HG03139 (cell line): ENCODE measurements at regions not wholly inside any gene's neighbourhood (a gene's known extent, or its start where the extent isn't known, plus 50 kb on each side); places are given as distances from the start of the nearest gene placed in this dataset.

Source experiments
- ATAC-seq: cut with Tn5 transposase; IDR thresholded peaks from one replicate; pipeline ENCODE4 v1.9.1; 2021; ENCODE audit not compliant: unreplicated experiment

DNA sequence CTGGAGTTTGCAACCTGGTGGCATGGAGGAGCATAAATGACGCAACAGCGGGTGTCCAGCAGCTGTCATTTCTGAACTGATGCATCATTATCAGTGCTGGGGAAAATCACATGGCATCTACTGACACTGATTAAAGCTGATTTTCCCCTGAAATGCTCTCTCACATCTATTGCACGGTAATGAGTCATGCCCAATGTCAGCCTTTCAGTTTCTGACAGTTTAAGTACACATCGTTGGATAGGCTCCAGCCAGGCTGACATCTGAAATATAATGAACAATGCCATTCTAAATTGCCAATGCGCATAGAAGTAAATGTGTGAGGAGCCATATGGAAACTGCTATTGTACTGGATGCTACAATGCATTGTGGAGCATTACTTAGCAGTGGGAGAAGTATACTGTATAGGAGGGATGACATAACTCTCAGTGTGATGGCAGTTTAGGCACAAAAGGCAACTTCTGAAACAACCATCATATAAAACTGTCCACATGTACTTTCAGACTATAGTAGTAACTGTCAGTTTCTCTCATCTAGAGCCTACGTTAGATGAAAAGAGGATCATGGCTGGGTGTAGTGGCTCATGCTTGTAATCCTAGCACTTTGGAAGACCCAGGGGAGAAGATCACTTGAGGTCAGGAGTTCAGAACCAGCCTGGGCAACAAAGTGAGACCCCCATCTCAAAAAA, 389.3 kb upstream of the DMAC1 start:
- peak; percentile 49 for ATAC-seq

DNA sequence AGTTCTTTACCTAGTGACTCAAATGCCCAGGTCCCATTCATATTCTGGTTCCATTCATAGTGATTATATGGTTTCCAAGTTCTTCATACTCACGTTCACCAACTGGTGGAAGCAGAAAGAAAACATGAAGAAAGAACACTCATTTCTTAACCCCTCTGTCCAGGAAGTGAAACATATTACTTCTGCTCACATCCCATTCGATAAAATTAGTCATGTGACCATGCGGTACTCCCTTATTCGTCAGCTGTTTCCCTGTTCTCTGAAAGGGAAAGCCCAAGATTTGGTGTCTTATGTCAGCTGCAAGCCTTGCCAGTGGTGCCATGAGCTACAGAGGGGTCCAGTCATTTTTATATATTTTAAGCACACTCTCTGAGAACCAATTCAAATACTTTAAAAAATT, 387.0 kb upstream of the DMAC1 start:
- no peak for ATAC-seq

DNA sequence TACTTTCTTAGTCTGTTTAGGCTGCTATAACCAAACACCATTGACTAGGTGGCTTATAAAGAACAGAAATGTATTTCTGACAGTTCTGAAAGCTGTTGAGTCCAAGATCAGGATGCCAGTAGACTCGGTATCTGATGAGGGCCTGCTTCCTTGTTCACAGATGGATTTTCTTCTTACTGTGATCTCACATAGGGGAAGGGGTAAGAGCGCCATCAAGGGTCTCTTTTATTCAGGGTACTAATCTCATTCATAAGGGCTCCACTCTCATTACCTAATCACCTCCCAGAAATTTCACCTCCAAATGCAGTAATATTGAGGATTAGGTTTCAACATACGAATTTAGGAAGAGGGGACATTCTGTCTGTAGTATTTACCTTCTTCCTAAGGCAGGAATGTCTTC, 384.0 kb upstream of the DMAC1 start:
- ATAC-seq, result no peak

DNA sequence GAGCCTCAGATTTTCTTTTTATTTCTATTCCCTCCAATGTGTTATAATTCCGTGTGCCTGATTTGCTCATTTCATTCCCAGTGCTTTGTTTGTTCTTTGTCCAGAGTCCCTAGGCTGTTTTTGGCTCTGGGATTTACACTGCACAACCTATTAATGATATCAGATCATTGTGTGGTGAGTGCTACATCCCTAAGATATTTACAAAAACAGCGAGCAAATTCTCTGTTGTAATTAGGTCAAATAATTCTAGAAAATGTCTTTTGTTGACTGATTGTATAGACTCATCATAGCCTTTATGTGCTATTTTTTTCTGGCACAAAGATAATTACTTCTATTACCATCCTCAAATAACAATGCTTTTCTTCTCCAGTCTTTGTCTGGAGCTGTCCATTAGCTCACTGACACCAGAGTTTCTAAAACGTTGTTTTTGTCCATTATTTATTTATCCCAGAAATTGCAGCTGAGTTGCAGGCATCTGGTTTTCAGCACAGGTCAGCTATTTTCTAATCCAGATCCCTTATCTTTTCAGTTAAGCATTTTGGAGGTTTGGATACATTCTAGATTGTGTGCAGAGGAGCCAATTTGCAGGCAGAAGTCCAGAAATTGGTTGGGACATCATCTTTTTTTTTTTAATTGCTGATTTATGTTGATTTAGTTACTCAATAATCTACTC, 379.9 kb upstream of the DMAC1 start:
- ATAC-seq, result no peak

DNA sequence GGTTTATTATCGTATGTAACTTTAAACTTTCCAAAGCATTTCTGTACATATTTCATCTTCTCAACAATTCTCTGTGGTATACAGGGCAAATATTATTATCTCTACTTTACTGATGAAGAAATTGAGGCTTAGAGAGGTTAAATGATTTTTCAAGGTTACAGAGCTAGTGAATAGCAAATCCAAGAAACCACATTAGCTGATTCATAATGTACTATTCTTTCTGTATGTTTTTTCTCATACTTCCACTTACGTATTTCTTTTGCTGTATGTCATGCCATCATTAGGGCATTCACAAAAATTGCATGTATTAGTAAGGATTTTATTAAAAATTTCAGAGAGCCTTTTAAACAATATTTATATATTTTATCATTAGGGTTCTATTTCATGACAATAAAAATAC, 372.4 kb upstream of the DMAC1 start:
- ATAC-seq, result no peak

DNA sequence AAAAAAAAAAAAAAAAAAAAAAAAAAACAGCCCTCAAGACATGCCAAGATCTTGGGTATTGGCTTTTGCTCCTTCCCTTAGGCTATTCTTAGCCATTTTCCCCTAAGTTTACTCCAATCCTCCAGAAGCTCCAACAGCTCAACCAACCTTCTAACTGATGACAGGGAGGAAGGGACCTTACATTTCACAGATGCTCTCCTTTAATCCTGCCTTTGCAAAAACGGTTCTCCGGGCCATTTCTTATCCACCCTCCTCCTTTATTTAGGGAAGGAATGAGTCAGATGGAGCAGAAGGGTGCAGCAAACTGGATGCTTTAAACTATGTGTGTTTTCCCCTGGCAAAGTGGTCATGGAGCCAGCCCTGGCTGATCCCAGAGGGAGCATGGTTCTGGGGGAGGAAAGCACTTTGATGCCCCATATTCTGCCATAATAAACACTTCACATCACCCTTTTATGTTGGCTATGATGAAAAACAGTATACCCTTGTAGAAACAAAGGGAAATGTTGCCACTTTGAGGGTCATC, 369.4 kb upstream of the DMAC1 start:
- no peak for ATAC-seq

DNA sequence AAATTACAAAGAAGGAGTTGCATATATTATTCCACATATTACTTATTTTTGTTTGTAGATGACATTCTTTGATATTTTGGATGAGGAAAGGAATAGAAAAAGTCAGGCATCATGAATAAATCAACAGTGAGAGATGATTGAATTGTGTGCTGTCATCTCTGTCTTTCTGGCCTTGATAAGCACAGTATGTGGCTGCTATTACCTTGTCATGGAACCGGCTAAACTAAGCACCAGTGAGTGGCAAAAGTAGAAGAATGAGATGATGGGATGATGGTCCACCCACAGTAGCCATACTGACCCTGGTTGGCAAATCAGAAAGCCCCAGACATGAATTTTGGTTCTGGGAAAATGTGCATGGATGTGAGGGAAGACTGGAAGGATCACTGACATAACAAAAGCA, 361.2 kb upstream of the DMAC1 start:
- ATAC-seq, result no peak

DNA sequence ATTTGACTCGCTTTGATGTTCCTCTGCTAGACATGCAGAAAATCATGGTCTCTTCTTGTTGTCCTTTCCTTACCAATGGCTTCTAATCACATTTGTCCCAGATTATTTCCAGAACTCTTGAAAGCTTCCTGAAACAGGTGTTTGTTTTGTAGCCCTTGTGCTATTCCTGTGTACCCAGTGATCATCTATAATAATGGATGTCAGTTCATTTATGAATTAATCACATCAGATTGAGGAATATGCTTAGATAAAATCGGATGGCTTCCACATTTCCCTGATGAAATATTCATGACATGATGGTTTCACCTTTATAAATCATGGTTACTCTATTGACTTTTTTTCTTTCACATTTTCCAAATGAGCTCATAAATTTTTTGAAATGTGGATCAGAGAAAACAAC, 359.0 kb upstream of the DMAC1 start:
- no peak for ATAC-seq

DNA sequence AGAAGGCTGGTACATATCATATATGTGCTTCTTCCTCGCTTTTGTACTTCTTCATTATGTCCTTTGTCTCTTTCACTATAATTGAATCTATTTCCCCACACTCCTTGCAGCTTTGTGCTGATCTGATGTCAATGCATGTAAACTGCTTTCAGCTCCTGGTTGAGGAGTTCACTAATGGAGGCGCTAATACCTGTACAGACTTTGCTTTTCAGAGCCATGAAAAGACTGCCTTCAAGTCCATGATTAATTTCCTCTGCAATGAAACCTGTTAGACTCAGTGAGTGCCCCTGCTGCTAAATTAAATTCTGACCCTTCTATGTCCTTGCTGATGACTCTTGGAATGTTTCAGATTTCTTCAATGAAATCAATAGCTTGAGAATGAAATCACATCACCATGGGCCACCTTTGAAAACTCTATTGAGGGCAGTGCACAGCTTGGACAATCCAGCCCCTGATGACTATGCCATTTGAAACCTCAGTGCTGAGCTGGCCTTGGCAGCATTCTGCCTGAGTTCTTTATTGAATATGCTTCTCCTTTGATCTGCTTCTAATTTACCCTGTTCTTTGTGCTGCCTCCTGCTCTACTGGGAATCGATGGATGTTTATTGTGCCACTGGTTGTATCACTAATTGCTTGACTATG, 358.2 kb upstream of the DMAC1 start:
- ATAC-seq, result no peak

DNA sequence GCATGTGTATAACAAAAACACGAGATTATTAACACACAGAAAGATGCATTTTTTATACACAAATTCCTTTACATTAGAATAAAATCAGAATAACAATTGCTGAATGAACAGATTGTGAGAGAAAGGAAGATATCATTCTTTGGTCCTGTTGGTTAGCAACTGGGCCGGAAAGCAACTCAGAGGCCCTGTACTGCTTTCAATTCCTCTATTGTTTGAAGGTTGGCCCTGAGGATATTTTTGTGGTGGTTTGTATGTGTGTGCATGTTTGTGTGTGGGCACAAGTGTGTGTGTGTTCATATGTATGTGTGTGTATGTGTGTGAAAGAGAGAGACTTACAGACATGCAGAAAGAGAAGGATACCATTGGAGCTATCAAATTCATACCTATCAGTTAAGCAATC, 356.8 kb upstream of the DMAC1 start:
- no peak for ATAC-seq

DNA sequence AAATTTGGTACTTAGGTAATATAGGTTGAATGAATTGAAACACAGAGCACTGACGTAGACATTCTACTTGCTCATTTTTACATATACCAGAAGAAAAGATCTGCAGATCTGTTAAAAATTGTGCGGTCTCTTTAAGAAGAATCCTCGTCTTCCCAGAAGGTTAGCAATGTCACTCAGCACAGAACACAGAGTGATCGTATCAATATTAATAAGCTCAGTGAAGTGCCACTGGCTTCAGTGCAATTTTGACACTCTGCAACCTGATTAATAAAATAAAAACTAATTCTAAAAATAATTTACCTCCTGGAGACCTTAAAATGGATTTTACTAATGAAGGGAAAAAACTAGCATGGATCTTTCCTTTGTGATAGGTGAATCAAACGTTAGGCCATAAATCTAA, 356.1 kb upstream of the DMAC1 start:
- no peak for ATAC-seq

DNA sequence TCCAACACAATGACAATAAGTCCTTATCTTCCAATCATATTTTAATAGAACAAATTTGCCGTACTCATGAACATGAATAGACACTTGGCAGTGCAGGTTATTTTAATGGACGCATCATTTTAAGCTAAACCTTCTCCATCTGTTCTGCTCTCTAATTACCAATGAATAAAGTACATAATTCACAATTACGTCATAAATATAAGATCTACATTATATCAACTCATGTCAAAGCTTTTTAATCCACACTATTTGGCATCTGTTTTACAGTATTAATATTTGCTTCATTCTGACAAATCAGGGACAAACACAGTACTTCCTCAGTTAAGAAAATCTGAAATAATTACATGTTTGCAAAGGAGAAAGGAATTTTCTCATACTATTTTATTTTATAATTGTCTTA, 344.1 kb upstream of the DMAC1 start:
- no peak for ATAC-seq

DNA sequence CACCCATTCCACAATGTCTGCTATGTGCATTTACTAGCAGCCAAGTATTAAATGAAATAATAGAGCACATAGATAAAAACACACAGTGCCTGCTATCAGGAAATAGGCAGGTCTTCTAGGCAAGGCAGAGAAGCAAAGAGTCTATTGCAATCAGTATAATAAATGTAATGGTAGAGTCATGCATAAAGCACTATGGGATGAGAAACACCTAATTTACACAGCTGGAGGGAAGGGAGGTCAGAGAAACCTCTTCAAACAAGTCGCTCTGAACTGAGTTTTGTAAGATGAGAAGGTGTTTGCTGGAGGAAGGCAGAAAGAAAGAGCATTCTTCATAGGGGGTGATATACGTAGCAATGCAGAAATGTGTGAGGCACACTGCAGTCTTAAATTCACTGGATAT, 341.0 kb upstream of the DMAC1 start:
- no peak for ATAC-seq

DNA sequence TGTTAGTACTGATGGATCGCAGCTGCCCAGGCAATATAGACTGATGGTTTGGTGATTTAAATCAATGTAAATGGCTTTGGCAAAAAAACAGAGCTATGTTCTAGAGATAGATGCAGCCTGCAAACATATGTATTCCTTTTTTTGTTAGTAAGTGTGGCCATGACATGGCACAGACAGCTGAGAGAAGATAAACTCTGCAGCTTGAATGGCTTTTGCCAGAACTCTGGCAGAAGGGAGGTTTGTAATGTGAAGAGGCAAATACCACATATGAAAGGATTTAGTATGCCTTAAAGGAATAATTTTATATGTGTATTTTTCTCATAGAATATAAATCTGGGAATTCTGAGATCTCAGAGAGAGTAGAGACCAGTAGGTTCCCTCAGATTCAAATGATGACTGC, 340.2 kb upstream of the DMAC1 start:
- ATAC-seq, result no peak

DNA sequence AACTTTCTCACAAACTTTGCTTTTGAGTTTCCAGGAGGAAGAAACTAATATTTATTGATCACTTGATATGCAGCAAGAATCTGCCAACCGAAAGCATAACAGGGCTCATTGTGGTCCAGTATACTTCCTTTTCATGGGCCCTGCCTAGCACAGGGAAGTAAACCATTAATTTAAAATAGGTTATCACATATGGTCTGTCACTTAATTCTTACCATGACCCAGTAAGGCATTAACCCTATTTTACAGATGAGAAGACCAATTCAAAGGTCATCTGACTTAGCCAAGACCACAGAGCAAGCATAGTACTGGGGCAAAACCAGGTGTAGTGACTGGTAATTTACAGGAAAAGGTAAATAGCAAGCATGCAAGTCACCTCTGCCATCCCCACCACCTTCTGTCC, 336.9 kb upstream of the DMAC1 start:
- peak; percentile 90 for ATAC-seq

DNA sequence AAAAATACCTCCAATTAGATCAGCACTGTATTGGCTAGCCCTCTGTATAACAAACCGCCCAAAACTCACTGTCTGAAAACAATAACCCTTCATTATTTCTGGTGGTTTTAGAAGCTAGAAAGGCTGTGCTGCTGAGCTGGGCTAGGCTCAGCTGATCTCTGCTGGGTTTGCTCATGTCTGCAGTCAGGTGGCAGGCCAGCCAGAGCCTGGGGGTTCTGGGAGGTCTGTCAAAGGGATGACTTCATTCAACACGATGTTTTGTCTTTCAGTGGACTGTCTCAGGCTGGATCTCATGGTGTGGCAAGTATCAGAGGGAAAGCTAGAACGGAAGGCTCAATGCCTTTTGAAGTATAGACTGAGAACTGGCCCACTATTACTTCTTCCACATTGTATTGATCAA, 335.1 kb upstream of the DMAC1 start:
- ATAC-seq, result no peak

DNA sequence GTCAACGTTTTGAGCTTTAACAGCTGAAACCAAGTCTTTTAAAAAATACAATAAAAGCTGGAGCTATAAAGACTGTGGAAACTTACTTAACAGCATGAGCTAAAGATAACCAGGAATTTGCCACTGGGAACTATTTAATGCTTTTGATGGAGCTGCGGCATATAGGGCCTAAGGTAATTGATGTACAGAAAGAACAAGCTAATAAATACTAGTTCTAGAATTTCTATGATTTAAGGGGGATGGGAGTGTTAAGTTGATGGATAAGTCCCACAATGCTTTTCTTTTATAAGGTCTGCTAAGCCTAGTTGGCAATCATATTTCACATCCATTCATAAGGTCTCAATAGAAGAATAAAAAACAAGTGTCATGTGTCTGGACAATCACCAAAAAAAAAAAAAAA, 334.0 kb upstream of the DMAC1 start:
- no peak for ATAC-seq

DNA sequence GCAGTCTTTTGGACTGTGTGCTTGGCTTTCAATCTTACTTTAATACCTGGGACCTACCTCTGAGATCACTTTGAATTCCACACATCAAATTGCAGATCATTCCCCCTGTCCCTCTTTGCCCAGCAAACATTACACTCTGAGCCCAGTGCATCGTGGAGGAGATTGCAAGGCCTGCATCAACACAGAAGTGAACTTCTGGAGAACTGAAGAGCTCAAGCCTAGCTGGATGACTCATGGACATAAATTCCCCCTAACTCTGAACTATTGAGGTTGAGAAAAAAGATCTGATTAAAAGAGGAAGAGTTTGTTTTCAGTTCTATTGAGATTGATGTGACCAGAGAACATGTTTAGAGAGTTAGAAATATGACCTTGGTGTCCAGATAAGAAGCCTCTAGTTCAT, 316.0 kb upstream of the DMAC1 start:
- ATAC-seq, result no peak

DNA sequence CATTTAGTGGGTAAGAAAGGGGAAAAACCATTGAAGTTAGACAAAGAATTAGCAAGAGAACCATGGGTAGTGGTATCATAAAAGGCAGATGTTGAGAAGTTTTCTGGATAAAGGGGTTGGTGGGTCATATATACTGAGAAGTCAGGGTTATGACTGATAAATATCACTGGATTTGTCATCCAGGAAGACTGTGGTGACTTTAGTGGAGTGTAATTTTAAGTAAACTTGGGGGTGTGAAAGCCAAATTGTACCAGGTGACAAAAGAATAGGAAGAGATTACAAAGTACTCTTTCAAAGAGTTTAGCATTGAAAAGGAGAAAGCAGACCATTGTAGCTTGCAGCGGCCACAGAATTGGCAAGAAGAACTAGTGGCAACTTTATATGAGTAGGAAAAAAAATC, 315.2 kb upstream of the DMAC1 start:
- ATAC-seq, result no peak

DNA sequence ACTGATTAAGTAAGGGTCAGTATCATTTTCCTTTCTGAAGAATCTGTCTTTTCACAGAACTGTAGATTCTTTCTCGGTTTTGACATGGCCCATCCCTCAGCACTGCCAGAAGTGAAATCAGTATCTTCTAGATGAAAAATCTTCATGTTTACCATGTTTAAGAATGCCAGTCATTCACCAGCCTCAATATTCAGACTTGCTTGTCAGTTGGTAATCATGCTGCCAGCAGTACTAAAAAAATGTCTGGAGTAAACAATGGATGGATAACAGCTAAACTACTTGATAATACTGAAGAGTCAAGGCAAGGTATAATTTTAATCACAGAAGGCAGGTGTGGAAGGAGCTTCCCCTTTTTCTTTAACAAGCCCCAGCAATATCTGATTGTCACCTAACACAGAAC, 306.8 kb upstream of the DMAC1 start:
- no peak for ATAC-seq

DNA sequence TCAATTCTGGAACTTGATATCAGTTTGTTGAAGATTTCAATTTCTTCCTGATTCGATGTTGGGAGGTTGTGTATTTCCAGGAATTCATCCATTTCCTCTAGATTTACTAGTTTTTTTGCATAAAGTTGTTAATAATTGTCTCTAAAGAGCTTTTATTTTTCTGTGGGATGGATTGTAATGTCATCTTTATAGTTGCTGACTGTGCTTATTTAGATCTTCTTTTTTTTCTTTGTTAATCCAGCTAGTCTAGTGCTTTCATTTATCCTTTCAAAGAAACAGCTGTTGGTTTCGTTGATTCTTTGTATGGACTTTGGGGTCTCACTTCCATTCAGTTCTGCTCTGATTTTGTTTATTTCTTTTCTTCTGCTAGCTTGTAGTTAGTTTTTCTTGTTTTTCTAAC, 302.0 kb upstream of the DMAC1 start:
- no peak for ATAC-seq

DNA sequence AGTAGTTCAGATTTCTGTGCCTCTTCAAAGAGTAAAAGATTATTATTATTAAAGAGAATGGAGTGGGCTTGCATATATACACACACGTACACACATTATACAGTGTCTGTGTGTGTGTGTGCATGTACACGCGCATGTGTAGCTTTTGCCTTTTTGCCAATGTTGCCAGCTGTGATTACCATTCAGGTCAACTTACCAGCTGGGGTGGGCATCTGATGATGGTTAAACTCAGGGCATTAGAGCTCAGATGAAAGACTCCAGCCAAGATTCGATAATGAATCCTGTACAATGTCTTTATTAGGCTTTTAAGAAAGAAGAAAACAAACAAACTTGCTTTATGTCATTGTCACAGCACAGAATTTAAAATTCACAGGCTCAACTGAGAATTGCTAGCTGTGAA, 296.5 kb upstream of the DMAC1 start:
- ATAC-seq, result no peak
